SK-N-SH treated with all-trans-retinoic acid at 6 μM for 48 hours (cell line): ENCODE measurements at regions not wholly inside any gene's neighbourhood (a gene's known extent, or its start where the extent isn't known, plus 50 kb on each side); places are given as distances from the start of the nearest gene placed in this dataset.

Source experiments
- ARNTL ChIP-seq: fragments of 450-650 bp; formaldehyde crosslinking; IDR thresholded peaks from 2 replicates; pipeline ENCODE4 v1.5.0; 2020; ENCODE audit warnings: low read depth, mild to moderate bottlenecking, moderate library complexity, borderline replicate concordance
- ESRRG ChIP-seq: fragments of 250-450 bp; sonication (Bioruptor Pico); IDR thresholded peaks from 2 replicates; pipeline ENCODE4 v1.6.1; 2021; ENCODE audit warnings: mild to moderate bottlenecking
- TOX ChIP-seq: fragments of 250-450 bp; sonication (Bioruptor Pico); IDR thresholded peaks from 2 replicates; pipeline ENCODE4 v1.8.0; 2021; ENCODE audit warnings: mild to moderate bottlenecking, moderate library complexity, borderline replicate concordance
- ZC3H10 ChIP-seq: fragments of 250-450 bp; sonication (Bioruptor Pico); IDR thresholded peaks from 2 replicates; pipeline ENCODE4 v1.5.1; 2021; ENCODE audit warnings: mild to moderate bottlenecking, moderate library complexity
- ZFP3 ChIP-seq: fragments of 250-450 bp; sonication (Bioruptor Pico); IDR thresholded peaks from 2 replicates; pipeline ENCODE4 v1.5.0; 2020; ENCODE audit warnings: mild to moderate bottlenecking, moderate library complexity
- ZFP30 ChIP-seq: fragments of 450-650 bp; formaldehyde crosslinking; IDR thresholded peaks from 2 replicates; pipeline ENCODE4 v1.5.0; 2022; ENCODE audit warnings: mild to moderate bottlenecking, moderate library complexity
- ZNF70 ChIP-seq: fragments of 450-650 bp; formaldehyde crosslinking; IDR thresholded peaks from 2 replicates; pipeline ENCODE4 v1.5.0; 2020; ENCODE audit warnings: mild to moderate bottlenecking, moderate library complexity
- TF ChIP-seq, protein P1 (sequence below): fragments of 250-450 bp; sonication (Bioruptor Pico); IDR thresholded peaks from 2 replicates; pipeline ENCODE4 v1.5.1; 2021; ENCODE audit warnings: mild to moderate bottlenecking, moderate library complexity

DNA sequence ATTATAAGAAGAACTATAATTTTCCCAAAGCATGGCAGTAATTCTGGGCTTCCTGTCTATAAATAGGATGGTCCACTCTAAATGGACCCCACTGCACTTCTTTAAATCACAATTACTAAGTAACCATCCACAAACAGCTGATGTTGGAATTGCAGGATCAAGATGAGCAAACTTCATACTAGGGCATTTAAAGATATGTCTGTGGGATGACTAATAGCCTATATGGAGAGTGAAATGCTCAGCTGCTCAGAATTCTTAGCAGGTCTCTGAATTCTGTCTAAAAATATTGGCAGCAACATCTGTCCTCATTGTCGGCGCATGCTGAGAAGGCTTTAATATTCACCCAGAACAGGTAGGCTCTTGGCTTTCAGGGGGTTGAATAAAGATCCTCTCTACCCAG, 140.4 kb downstream of the SATB1 start:
- no peak for TF ChIP-seq ESRRG (CRISPR knock-in tag)
- no peak for TF ChIP-seq ARNTL (CRISPR knock-in tag)
- no peak for TF ChIP-seq ZC3H10 (CRISPR knock-in tag)
- TF ChIP-seq ZFP3 (CRISPR knock-in tag) = no peak
- no peak for TF ChIP-seq ZFP30 (CRISPR knock-in tag)
- no peak for TF ChIP-seq ZNF70 (CRISPR knock-in tag)
- TF ChIP-seq TOX (CRISPR knock-in tag) = no peak
- TF ChIP-seq, protein P1, sequence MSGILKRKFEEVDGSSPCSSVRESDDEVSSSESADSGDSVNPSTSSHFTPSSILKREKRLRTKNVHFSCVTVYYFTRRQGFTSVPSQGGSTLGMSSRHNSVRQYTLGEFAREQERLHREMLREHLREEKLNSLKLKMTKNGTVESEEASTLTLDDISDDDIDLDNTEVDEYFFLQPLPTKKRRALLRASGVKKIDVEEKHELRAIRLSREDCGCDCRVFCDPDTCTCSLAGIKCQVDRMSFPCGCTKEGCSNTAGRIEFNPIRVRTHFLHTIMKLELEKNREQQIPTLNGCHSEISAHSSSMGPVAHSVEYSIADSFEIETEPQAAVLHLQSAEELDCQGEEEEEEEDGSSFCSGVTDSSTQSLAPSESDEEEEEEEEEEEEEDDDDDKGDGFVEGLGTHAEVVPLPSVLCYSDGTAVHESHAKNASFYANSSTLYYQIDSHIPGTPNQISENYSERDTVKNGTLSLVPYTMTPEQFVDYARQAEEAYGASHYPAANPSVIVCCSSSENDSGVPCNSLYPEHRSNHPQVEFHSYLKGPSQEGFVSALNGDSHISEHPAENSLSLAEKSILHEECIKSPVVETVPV = no peak
